Transverse colon (tissue), 4 donors: ENCODE measurements at regions not wholly inside any gene's neighbourhood (a gene's known extent, or its start where the extent isn't known, plus 50 kb on each side); places are given as distances from the start of the nearest gene placed in this dataset.

Experiments used
- EP300 ChIP-seq: sonication (generic); formaldehyde crosslinking; IDR thresholded peaks from one replicate; pipeline ENCODE4 v1.6.1; 2017; ENCODE audit warnings: antibody characterized with exemption, low read depth
- POLR2A ChIP-seq: fragments of 450-650 bp; IDR thresholded peaks from one replicate; pipeline ENCODE4 v1.6.1; 2016; ENCODE audit warnings: antibody characterized with exemption, mild to moderate bottlenecking, moderate library complexity
- POLR2AphosphoS5 ChIP-seq, 3 donors: sonication (generic); formaldehyde crosslinking; IDR thresholded peaks; one replicate each; pipeline ENCODE4 v1.6.1; 2016; ENCODE audit warnings: antibody characterized with exemption in 3 of 3
- TF ChIP-seq, protein P1 (sequence below), 5 experiments: fragments of 200-600 bp in 3 of 5; fragments of 450-650 bp in 2 of 5; sonication (generic) in 3 of 5; IDR thresholded peaks; 1 replicate in 2 of 5; 2 replicates in 3 of 5; pipeline ENCODE4 v1.5.1; 2016 to 2017; ENCODE audit warnings: antibody characterized with exemption in 5 of 5, inconsistent platforms in 3 of 5, mild to moderate bottlenecking in 2 of 5, moderate library complexity in 1 of 5

DNA sequence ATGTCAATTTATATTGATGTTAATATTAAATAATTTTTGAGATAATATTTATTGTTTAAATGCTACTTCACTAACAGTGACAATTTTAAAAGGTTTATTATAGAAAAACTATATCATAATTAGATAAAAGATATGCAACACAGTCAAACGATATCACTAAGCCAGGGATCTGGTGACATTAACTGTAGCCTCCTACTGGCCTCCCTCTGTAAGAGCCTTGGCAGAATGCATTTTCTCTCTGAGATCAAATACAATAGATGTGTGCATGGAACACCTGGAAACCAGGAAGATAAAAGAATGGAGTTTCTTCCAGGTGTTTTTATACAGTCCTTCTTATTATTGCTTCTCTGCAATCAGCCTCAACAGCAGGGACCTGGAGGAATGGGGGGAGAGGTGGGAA lies 1762.1 kb downstream of the BRINP3 start:
- TF ChIP-seq POLR2A (no peak), POLR2AphosphoS5 (IDR thresholded peaks at IDR 0.05) (no peak), EP300 (no peak)
- TF ChIP-seq, protein P1, sequence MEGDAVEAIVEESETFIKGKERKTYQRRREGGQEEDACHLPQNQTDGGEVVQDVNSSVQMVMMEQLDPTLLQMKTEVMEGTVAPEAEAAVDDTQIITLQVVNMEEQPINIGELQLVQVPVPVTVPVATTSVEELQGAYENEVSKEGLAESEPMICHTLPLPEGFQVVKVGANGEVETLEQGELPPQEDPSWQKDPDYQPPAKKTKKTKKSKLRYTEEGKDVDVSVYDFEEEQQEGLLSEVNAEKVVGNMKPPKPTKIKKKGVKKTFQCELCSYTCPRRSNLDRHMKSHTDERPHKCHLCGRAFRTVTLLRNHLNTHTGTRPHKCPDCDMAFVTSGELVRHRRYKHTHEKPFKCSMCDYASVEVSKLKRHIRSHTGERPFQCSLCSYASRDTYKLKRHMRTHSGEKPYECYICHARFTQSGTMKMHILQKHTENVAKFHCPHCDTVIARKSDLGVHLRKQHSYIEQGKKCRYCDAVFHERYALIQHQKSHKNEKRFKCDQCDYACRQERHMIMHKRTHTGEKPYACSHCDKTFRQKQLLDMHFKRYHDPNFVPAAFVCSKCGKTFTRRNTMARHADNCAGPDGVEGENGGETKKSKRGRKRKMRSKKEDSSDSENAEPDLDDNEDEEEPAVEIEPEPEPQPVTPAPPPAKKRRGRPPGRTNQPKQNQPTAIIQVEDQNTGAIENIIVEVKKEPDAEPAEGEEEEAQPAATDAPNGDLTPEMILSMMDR (IDR thresholded peaks at IDR 0.05) = no peak
